ENCODE measurements at regions not wholly inside any gene's neighbourhood (a gene's known extent, or its start where the extent isn't known, plus 50 kb on each side); places are given as distances from the start of the nearest gene placed in this dataset.

- no peaks in the 10 kb centered on the region for H3K9me3 Mint-ChIP-seq (ENCODE audit: low read depth, unreplicated experiment)
- TF ChIP-seq, protein P1, sequence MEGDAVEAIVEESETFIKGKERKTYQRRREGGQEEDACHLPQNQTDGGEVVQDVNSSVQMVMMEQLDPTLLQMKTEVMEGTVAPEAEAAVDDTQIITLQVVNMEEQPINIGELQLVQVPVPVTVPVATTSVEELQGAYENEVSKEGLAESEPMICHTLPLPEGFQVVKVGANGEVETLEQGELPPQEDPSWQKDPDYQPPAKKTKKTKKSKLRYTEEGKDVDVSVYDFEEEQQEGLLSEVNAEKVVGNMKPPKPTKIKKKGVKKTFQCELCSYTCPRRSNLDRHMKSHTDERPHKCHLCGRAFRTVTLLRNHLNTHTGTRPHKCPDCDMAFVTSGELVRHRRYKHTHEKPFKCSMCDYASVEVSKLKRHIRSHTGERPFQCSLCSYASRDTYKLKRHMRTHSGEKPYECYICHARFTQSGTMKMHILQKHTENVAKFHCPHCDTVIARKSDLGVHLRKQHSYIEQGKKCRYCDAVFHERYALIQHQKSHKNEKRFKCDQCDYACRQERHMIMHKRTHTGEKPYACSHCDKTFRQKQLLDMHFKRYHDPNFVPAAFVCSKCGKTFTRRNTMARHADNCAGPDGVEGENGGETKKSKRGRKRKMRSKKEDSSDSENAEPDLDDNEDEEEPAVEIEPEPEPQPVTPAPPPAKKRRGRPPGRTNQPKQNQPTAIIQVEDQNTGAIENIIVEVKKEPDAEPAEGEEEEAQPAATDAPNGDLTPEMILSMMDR (IDR thresholded peaks at IDR 0.05; ENCODE audit: unreplicated experiment), result no peak
These were observed 902.1 kb downstream of the MRPL39 start for GRCh38 chr21:24705201-24705600.

DNA sequence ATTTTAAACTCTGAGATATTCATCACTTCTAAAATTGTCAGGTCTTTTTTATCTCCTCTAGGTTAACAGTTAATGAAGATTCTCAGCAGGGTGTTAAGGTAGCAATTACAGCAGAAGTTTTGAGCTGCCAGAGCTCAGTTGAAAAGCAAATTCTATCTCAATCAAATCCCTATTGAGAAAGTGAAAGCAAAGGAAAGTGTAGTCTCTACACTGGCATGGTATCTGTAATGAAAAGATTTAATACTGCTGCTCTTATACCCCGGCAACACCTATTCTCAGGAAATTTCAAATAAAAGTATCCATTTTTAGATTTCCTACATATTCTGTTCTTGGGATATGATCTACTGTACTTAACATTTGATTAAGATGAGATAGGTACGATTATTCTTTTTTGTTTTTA is 913.5 kb downstream of the MRPL39 start:
- no TSS peak for BruUV-seq (replicated peaks)
- intact Hi-C loops (cut with micrococcal nuclease; ENCODE audit: unreplicated experiment), result no loop called here
- H3K9me3 Mint-ChIP-seq (ENCODE audit: low read depth, unreplicated experiment), result no peaks in the 10 kb centered on the region
- H3K27ac Mint-ChIP-seq (ENCODE audit: unreplicated experiment), result no peak overlapping the region
- no peaks in the 10 kb centered on the region for H3K4me1 Mint-ChIP-seq (ENCODE audit: low read depth, unreplicated experiment)
- CTCF ChIA-PET, result no interaction called here
- peak overlapping the region; percentile 59 for H3K4me3 Mint-ChIP-seq (ENCODE audit: low read depth, unreplicated experiment)
- TF ChIP-seq, protein P1 (IDR thresholded peaks at IDR 0.05; ENCODE audit: unreplicated experiment), result no peak
- no peak for DNase-seq
- no peaks in the 10 kb centered on the region for H3K36me3 Mint-ChIP-seq (ENCODE audit: insufficient read depth, unreplicated experiment)
- no peaks in the 10 kb centered on the region for H3K27me3 Mint-ChIP-seq (ENCODE audit: unreplicated experiment)

More at GRCh38 chr21:24705201-24705600, 902.1 kb downstream of the MRPL39 start:
- Mint-ChIP-seq H3K36me3 (ENCODE audit: insufficient read depth, unreplicated experiment) (no peaks in the 10 kb centered on the region), H3K27ac (ENCODE audit: unreplicated experiment) (no peak overlapping the region), H3K27me3 (ENCODE audit: unreplicated experiment) (no peaks in the 10 kb centered on the region), H3K4me1 (ENCODE audit: low read depth, unreplicated experiment) (no peaks in the 10 kb centered on the region), H3K4me3 (ENCODE audit: low read depth, unreplicated experiment) (no peak overlapping the region)
- BruUV-seq (replicated peaks), result no TSS peak
- no peak for DNase-seq
- intact Hi-C loops (cut with micrococcal nuclease; ENCODE audit: unreplicated experiment), result no loop called here
- CTCF ChIA-PET, result no interaction called here

GRCh38 chr21:24681456-24681855 is 925.8 kb downstream of the MRPL39 start:
- BruUV-seq (replicated peaks), result no TSS peak
- intact Hi-C loops (cut with micrococcal nuclease; ENCODE audit: unreplicated experiment), result no loop called here
- Mint-ChIP-seq H3K9me3 (ENCODE audit: low read depth, unreplicated experiment) (no peaks in the 10 kb centered on the region), H3K27ac (ENCODE audit: unreplicated experiment) (no peak overlapping the region), H3K4me1 (ENCODE audit: low read depth, unreplicated experiment) (no peaks in the 10 kb centered on the region), H3K36me3 (ENCODE audit: insufficient read depth, unreplicated experiment) (no peaks in the 10 kb centered on the region), H3K4me3 (ENCODE audit: low read depth, unreplicated experiment) (no peak overlapping the region), H3K27me3 (ENCODE audit: unreplicated experiment) (no peaks in the 10 kb centered on the region)
- CTCF ChIA-PET, result no interaction called here
- TF ChIP-seq, protein P1 (IDR thresholded peaks at IDR 0.05; ENCODE audit: unreplicated experiment), result no peak
- DNase-seq, result no peak

- TF ChIP-seq, protein P1 (IDR thresholded peaks at IDR 0.05; ENCODE audit: unreplicated experiment), result no peak
- Mint-ChIP-seq H3K27me3 (ENCODE audit: unreplicated experiment) (no peaks in the 10 kb centered on the region), H3K4me1 (ENCODE audit: low read depth, unreplicated experiment) (no peaks in the 10 kb centered on the region), H3K9me3 (ENCODE audit: low read depth, unreplicated experiment) (peaks cover 2% of the 10 kb centered on the region), H3K4me3 (ENCODE audit: low read depth, unreplicated experiment) (no peak overlapping the region), H3K27ac (ENCODE audit: unreplicated experiment) (no peak overlapping the region), H3K36me3 (ENCODE audit: insufficient read depth, unreplicated experiment) (no peaks in the 10 kb centered on the region)
- no peak for DNase-seq
- intact Hi-C loops (cut with micrococcal nuclease; ENCODE audit: unreplicated experiment), result no loop called here
- CTCF ChIA-PET, result no interaction called here
- BruUV-seq (replicated peaks), result no TSS peak
These were observed 935.4 kb downstream of the MRPL39 start for GRCh38 chr21:24671901-24672300.

DNA sequence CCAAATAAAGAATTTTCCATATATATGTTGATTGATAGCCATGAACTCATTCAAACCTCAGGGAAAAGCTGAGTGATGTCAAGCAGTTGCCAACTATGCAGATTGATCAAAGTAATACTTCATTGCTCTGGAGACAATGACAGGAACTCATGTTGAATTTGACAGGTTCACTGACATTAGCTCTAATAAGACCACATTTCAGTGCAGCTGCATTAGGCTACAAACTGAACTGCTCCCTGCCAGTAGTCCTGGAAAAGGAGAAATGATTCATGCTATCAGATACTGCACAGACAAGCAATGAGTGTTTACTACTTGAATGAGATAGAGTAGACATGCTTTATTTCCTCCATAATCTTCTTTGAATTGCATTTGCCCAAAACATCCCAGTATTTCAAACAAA is 948.4 kb downstream of the MRPL39 start:
- no peak for DNase-seq
- H3K4me1 Mint-ChIP-seq (ENCODE audit: low read depth, unreplicated experiment), result no peaks in the 10 kb centered on the region
- BruUV-seq (replicated peaks), result no TSS peak
- no peaks in the 10 kb centered on the region for H3K36me3 Mint-ChIP-seq (ENCODE audit: insufficient read depth, unreplicated experiment)
- intact Hi-C loops (cut with micrococcal nuclease; ENCODE audit: unreplicated experiment), result no loop called here
- TF ChIP-seq, protein P1 (IDR thresholded peaks at IDR 0.05; ENCODE audit: unreplicated experiment), result no peak
- no peak overlapping the region for H3K4me3 Mint-ChIP-seq (ENCODE audit: low read depth, unreplicated experiment)
- CTCF ChIA-PET, result no interaction called here
- no peaks in the 10 kb centered on the region for H3K27me3 Mint-ChIP-seq (ENCODE audit: unreplicated experiment)
- H3K27ac Mint-ChIP-seq (ENCODE audit: unreplicated experiment), result no peak overlapping the region
- no peaks in the 10 kb centered on the region for H3K9me3 Mint-ChIP-seq (ENCODE audit: low read depth, unreplicated experiment)

All from Calu3 (cell line).